WTC11 (cell line): ENCODE measurements at regions not wholly inside any gene's neighbourhood (a gene's known extent, or its start where the extent isn't known, plus 50 kb on each side); places are given as distances from the start of the nearest gene placed in this dataset.

ENCODE experiments used
- CREM ChIP-seq: sonication (generic); formaldehyde crosslinking; IDR thresholded peaks from 2 replicates; pipeline ENCODE4 v1.8.1; 2022; ENCODE audit warnings: mild to moderate bottlenecking, missing genetic modification reagents, moderate library complexity
- CTCF ChIP-seq: fragments of 200-600 bp; IDR thresholded peaks from 2 replicates; pipeline ENCODE4 v1.8.0; 2022; ENCODE audit warnings: antibody characterized with exemption
- FOXJ3 ChIP-seq: sonication (generic); formaldehyde crosslinking; IDR thresholded peaks from 2 replicates; pipeline ENCODE4 v1.9.0; 2021; ENCODE audit warnings: missing genetic modification reagents, mild to moderate bottlenecking, borderline replicate concordance
- IRF2 ChIP-seq: sonication (generic); formaldehyde crosslinking; IDR thresholded peaks from 2 replicates; pipeline ENCODE4 v1.8.0; 2022; ENCODE audit warnings: low read depth, missing genetic modification reagents, borderline replicate concordance
- MAX ChIP-seq: sonication (generic); formaldehyde crosslinking; IDR thresholded peaks from 2 replicates; pipeline ENCODE4 v1.8.0; 2022; ENCODE audit warnings: mild to moderate bottlenecking, missing genetic modification reagents
- NFE2L1 ChIP-seq: sonication (generic); formaldehyde crosslinking; IDR thresholded peaks from 2 replicates; pipeline ENCODE4 v1.8.1; 2023; ENCODE audit warnings: missing genetic modification reagents
- RORB ChIP-seq: fragments of 250-450 bp; sonication (Bioruptor Pico); IDR thresholded peaks from 2 replicates; pipeline ENCODE4 v1.9.0; 2021; ENCODE audit warnings: mild to moderate bottlenecking
- TCF7 ChIP-seq: sonication (generic); formaldehyde crosslinking; IDR thresholded peaks from 2 replicates; pipeline ENCODE4 v1.8.0; 2022; ENCODE audit warnings: mild to moderate bottlenecking, low read depth, missing genetic modification reagents, moderate library complexity
- ZSCAN18 ChIP-seq: fragments of 250-450 bp; sonication (Bioruptor Pico); IDR thresholded peaks from 2 replicates; pipeline ENCODE4 v2.1.2; 2022; ENCODE audit warnings: mild to moderate bottlenecking, moderate library complexity
- TF ChIP-seq, protein P1 (sequence below): sonication (generic); formaldehyde crosslinking; IDR thresholded peaks from 2 replicates; pipeline ENCODE4 v1.8.1; 2022; ENCODE audit warnings: low read depth, mild to moderate bottlenecking, moderate library complexity, missing genetic modification reagents, borderline replicate concordance
- TF ChIP-seq, protein P2 (sequence below): sonication (generic); formaldehyde crosslinking; IDR thresholded peaks from 2 replicates; pipeline ENCODE4 v1.8.1; 2023; ENCODE audit warnings: mild to moderate bottlenecking, missing genetic modification reagents, borderline replicate concordance

DNA sequence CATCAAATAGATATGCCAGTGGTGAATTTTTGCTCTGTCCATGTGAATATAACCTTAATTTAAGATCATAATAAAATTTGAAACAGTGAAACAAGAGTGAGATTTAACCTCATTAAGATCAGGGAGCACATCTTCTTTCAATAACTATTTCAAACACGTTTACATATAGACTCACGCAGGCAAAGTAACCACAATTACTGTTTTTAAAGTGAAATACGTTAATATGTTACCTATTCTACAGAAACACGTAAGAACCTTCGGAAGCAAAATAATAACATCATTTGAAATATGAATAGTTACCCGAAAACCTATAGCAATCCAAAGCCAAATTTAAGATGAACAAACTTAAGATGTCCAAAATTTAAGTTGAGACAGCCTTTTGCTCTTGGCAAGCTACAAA, 136.2 kb upstream of the ZC3H12C start:
- TF ChIP-seq, protein P1, sequence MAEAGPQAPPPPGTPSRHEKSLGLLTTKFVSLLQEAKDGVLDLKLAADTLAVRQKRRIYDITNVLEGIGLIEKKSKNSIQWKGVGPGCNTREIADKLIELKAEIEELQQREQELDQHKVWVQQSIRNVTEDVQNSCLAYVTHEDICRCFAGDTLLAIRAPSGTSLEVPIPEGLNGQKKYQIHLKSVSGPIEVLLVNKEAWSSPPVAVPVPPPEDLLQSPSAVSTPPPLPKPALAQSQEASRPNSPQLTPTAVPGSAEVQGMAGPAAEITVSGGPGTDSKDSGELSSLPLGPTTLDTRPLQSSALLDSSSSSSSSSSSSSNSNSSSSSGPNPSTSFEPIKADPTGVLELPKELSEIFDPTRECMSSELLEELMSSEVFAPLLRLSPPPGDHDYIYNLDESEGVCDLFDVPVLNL (CRISPR knock-in tag): no peak
- TF ChIP-seq FOXJ3 (no peak), CTCF (no peak), TCF7 (CRISPR knock-in tag) (no peak), MAX (CRISPR knock-in tag) (no peak), CREM (CRISPR knock-in tag) (no peak), RORB (no peak), IRF2 (CRISPR knock-in tag) (no peak), NFE2L1 (CRISPR knock-in tag) (no peak), ZSCAN18 (CRISPR knock-in tag) (no peak)
- TF ChIP-seq, protein P2, sequence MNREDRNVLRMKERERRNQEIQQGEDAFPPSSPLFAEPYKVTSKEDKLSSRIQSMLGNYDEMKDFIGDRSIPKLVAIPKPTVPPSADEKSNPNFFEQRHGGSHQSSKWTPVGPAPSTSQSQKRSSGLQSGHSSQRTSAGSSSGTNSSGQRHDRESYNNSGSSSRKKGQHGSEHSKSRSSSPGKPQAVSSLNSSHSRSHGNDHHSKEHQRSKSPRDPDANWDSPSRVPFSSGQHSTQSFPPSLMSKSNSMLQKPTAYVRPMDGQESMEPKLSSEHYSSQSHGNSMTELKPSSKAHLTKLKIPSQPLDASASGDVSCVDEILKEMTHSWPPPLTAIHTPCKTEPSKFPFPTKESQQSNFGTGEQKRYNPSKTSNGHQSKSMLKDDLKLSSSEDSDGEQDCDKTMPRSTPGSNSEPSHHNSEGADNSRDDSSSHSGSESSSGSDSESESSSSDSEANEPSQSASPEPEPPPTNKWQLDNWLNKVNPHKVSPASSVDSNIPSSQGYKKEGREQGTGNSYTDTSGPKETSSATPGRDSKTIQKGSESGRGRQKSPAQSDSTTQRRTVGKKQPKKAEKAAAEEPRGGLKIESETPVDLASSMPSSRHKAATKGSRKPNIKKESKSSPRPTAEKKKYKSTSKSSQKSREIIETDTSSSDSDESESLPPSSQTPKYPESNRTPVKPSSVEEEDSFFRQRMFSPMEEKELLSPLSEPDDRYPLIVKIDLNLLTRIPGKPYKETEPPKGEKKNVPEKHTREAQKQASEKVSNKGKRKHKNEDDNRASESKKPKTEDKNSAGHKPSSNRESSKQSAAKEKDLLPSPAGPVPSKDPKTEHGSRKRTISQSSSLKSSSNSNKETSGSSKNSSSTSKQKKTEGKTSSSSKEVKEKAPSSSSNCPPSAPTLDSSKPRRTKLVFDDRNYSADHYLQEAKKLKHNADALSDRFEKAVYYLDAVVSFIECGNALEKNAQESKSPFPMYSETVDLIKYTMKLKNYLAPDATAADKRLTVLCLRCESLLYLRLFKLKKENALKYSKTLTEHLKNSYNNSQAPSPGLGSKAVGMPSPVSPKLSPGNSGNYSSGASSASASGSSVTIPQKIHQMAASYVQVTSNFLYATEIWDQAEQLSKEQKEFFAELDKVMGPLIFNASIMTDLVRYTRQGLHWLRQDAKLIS: no peak
